ENCODE measurements at regions not wholly inside any gene's neighbourhood (a gene's known extent, or its start where the extent isn't known, plus 50 kb on each side); places are given as distances from the start of the nearest gene placed in this dataset.

DNA sequence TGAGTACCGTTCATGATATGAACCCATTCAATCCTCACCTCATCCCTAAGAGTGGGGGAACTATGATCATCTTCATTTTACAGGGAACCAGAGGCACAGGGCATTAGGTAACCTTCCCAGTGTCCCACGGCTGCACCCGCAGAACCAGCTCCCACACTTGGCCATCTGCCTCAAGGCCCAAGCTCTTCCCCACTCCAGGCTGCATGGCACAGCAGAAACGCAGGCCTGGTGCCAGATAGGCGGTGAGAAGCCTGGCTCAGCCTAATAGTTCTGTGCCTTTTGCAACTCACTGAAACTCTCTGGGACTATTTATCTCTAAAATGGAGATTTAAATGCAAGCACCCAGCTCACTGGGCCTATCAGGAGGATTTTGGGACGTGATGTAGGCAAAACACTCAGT, 90.8 kb upstream of the ZNF618 start:
- peak; percentile 75 for ATAC-seq

DNA sequence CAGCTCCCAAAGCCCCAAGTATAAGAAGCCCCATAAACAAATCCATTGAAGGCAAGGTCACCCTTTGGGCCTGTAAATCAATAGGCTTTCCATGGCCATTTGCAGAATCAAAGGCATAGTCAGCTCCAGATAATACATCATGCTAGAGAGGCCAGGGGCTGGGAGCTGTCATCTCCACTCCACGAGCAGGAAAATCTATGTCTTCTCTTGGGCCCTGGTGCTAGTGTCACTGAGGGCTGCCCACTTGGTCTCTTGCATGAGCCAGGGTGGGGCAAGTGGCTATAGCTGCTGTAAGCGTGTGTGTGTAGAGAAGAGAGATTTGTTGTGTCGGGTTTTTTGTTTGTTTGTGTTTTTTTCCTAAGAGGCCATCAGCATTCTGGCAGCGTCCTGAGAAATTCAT, 90.0 kb upstream of the ZNF618 start:
- H3K4me3 ChIP-seq, result no peak overlapping the region
- H3K4me1 ChIP-seq, result no peaks in the 10 kb centered on the region
- no peak for DNase-seq
- TF ChIP-seq, protein P1, sequence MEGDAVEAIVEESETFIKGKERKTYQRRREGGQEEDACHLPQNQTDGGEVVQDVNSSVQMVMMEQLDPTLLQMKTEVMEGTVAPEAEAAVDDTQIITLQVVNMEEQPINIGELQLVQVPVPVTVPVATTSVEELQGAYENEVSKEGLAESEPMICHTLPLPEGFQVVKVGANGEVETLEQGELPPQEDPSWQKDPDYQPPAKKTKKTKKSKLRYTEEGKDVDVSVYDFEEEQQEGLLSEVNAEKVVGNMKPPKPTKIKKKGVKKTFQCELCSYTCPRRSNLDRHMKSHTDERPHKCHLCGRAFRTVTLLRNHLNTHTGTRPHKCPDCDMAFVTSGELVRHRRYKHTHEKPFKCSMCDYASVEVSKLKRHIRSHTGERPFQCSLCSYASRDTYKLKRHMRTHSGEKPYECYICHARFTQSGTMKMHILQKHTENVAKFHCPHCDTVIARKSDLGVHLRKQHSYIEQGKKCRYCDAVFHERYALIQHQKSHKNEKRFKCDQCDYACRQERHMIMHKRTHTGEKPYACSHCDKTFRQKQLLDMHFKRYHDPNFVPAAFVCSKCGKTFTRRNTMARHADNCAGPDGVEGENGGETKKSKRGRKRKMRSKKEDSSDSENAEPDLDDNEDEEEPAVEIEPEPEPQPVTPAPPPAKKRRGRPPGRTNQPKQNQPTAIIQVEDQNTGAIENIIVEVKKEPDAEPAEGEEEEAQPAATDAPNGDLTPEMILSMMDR (IDR thresholded peaks at IDR 0.05), result no peak
- ATAC-seq, result no peak
- peaks cover 0 to 12% of the 10 kb centered on the region in 2 donors for H3K27me3 ChIP-seq
- H3K27ac ChIP-seq, result no peak overlapping the region
- H3K36me3 ChIP-seq, result no peaks in the 10 kb centered on the region
- intact Hi-C loops (cut with DNase I), result no loop called here
- H3K9me3 ChIP-seq, result no peaks in the 10 kb centered on the region

More for the DNA sequence above, 90.8 kb upstream of the ZNF618 start:
- Histone ChIP-seq H3K4me3 (no peak overlapping the region), H3K27ac (no peak overlapping the region), H3K4me1 (no peaks in the 10 kb centered on the region), H3K27me3 (peaks cover 0 to 15% of the 10 kb centered on the region in 2 donors), H3K36me3 (no peaks in the 10 kb centered on the region), H3K9me3 (no peaks in the 10 kb centered on the region)
- intact Hi-C loops (cut with DNase I), result no loop called here
- TF ChIP-seq, protein P1 (IDR thresholded peaks at IDR 0.05), result no peak
- peak in 1 of 4 donors; percentile 76 for DNase-seq

DNA sequence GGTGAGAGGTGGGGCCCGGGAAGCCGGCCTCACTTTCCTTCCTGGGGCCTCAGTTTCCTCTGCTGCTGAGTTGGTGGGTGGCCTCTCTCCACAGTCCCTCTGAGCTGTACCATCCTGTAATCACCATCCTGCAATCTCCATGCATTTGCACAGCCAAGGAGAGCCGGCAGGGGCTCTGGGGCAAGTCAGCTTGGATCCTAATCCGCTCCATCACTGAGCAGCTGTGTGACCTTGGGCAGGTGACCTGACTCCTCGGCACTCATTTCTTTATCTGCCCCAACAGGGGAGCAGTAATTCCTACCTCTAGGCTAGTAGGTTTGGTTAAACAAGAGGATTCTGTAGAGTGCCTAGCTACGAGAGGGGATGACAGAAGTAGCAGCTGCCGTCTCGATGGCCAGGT, 88.2 kb upstream of the ZNF618 start:
- peaks cover 0 to 7% of the 10 kb centered on the region in 2 donors for H3K27me3 ChIP-seq
- ATAC-seq (no peak), DNase-seq (no peak)
- no peak overlapping the region for H3K27ac ChIP-seq
- H3K4me3 ChIP-seq, result no peak overlapping the region
- H3K4me1 ChIP-seq, result no peaks in the 10 kb centered on the region
- TF ChIP-seq, protein P1 (IDR thresholded peaks at IDR 0.05), result no peak
- intact Hi-C loops (cut with DNase I), result no loop called here
- no peaks in the 10 kb centered on the region for H3K36me3 ChIP-seq
- no peaks in the 10 kb centered on the region for H3K9me3 ChIP-seq

DNA sequence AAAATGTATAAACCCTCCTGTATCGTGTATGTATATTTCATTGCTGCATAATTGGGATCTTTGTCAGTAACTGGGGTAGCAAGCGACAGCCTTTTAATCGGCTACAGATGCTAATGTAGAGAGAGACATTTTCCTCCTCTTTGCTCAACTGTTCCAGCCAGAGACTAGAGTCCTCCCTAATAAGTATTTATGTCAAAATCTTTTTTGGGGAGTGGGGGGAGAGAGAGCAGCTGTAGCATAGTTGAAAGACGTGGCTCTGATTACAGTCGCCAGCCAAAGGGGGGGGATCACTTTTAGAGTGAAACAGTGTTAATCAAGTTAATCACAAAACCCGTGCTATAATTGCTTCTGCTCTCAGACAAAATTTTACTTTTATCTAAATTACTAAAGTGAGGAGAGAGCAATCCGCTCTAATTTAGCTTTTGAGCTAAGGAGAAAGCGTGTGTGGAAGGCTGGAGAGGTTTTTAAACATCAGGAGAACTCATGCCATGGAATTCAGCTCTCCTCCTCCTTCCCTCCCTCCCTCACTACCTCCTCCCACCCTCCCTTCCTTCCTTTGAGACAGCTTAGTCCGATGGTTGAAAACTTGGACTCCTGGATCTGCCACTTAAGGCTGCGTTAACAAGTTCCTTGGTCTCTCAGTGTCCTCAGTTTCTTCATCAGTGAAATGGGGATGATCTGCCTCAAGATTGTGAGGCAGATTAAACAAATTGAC, 87.3 kb upstream of the ZNF618 start:
- H3K36me3 ChIP-seq, result no peaks in the 10 kb centered on the region
- no peak overlapping the region for H3K27ac ChIP-seq
- DNase-seq (no peak), ATAC-seq (no peak)
- H3K4me3 ChIP-seq, result no peak overlapping the region
- intact Hi-C loops (cut with DNase I), result no loop called here
- no peaks in the 10 kb centered on the region for H3K9me3 ChIP-seq
- TF ChIP-seq, protein P1 (IDR thresholded peaks at IDR 0.05), result no peak
- H3K4me1 ChIP-seq, result no peaks in the 10 kb centered on the region
- H3K27me3 ChIP-seq, result peaks cover 0 to 7% of the 10 kb centered on the region in 2 donors

DNA sequence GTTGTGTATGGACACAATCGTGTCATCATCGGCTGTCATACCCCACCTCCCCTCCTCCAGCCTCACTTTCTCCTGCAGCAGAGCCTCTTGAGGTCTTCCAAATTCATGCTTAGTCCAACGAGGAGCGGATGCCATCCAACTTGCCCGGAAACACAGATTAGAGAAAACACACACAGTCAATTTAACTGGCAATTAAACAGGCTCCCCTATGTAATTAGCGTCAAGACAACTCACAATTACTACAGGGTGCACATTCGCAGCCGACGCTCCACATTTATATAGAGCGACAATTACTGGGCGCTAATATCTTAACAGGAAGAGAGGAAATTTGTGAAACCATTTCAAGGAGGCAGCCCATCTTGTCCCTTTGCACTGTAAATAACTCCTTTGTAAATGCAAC, 86.0 kb upstream of the ZNF618 start:
- TF ChIP-seq, protein P1 (IDR thresholded peaks at IDR 0.05), result no peak
- no peak overlapping the region for H3K4me3 ChIP-seq
- intact Hi-C loops (cut with DNase I), result no loop called here
- H3K27me3 ChIP-seq, result peaks cover 0 to 7% of the 10 kb centered on the region in 2 donors
- ATAC-seq, result no peak
- DNase-seq, result no peak
- H3K36me3 ChIP-seq, result no peaks in the 10 kb centered on the region
- H3K4me1 ChIP-seq, result no peaks in the 10 kb centered on the region
- H3K9me3 ChIP-seq, result no peaks in the 10 kb centered on the region
- H3K27ac ChIP-seq, result no peak overlapping the region
